ENCODE measurements at regions not wholly inside any gene's neighbourhood (a gene's known extent, or its start where the extent isn't known, plus 50 kb on each side); places are given as distances from the start of the nearest gene placed in this dataset.

DNA sequence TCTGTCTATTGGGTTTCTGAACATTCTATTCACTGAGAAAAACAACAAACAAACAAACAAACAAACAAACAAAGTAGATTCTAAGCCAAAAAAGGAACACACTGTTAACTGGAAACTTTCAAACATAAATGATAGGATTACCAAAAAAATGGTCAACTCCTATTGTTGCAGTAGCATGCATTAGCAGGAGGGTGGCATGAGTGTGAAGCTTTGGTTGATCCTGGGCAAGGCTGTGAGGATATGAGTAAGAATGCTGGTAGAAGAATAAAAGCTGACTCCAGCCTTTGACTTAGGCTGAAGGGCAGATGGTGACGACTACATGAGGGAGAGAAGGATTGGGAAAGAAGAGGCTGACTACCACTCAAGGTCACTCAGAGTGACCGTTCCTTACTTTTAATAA is 810.3 kb downstream of the VGLL3 start:
- peak; percentile 56 for DNase-seq (ENCODE audit: low read depth, low spot score)
- in situ Hi-C loops (cut with HindIII; ENCODE audit: low pct_unique_long_range_greater_than_20kb, low sequenced_read_pairs): no loop called here

DNA sequence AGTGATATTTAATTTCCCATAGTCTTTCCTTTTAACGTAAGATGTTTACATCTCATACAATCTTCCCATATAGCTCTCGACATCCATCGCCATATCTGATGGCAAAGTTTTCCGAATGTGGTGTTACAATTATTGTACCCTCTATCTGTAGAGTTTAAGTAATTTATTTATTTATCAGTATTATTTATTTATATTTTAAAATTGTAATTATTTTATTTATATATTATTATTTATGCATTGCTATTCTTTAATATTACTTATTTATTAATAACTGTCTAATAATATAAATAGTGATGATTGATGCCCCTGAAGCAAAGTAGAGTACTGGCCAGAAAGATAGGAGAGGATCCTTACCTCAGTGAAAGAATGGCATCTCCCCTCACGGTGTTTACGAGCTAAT is 812.9 kb downstream of the VGLL3 start:
- no peak for DNase-seq (ENCODE audit: low read depth, low spot score)
- in situ Hi-C loops (cut with HindIII; ENCODE audit: low pct_unique_long_range_greater_than_20kb, low sequenced_read_pairs): no loop called here

DNA sequence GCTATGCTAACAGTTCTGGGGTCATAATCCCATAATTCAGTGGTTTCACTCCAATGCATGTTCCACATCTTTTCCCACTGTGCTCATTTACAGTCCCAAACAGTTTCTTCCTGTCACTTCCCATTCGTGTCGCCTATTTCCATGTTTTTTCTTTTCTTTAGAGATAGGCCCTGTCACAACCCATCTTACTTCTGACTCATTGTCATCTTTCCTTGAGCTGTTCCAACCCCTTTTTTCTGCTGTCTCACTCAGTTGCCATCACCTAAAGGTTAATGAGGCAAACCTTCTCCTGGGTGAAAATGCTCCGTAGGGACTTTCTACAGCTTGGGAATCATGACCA is 814.5 kb downstream of the VGLL3 start:
- in situ Hi-C loops (cut with HindIII; ENCODE audit: low pct_unique_long_range_greater_than_20kb, low sequenced_read_pairs): no loop called here
- no peak for DNase-seq (ENCODE audit: low read depth, low spot score)

DNA sequence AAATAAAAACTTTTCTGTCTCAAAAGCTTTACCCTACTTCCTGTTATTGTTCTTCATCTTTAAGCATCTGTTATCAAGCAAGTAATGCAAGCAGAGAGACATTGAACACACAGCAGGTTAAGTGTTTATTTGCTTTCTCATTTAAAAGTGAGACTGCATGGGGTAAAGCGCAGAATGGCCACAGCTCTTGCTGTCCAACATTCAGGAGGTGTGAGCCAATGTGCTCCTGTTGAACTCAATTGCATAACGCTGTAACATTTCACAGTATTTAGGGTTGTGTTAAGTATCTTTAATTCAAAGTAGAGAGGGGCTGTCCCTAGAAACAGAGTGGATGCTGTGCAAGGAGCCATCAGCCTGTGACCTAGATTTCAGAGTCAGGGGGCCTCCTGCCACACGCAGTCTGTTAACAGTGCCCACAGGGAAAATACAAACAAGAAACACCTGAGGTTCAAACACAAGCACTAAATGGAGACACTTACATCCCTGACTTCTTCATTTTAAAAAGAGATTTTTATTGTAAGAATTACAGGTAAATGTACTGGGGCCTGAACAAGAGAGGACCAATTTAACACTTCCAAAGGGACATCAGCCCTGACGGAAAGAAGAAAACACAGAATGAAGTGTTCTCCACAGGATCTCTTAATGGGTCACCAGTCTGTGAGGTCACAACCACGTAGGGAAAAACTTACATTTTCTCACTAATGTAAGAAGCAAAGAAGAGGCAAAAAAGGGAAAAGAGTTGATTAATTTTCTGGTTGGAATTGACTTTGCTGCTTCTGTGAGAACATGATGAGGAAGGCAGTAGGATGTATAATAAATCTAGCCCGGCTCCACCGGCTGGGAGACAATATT is 815.1 kb downstream of the VGLL3 start:
- in situ Hi-C loops (cut with HindIII; ENCODE audit: low pct_unique_long_range_greater_than_20kb, low sequenced_read_pairs): no loop called here
- no peak for DNase-seq (ENCODE audit: low read depth, low spot score)

DNA sequence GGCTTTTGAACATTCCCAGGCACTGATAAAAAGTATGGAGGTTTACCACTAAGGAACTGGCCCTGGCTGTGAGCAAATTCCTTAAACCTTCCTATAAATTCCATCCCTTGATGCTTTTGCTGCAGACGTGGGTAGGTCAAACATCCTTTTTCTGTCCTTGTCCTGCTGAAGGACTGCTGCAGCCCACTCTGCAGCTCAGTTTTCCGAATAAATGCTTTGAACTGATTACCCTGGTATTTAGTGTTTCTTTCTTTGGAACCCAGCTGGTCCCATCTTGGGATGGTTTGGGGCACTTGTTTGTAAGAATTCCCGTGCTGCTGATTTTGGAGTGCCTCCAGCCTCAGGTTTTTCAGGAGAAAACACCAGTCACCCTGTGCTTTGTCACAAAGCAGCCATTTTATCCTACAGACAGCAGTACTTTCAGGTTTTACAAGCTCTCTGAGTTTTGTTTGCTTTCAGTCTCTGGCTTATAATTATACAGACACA is 815.9 kb downstream of the VGLL3 start:
- in situ Hi-C loops (cut with HindIII; ENCODE audit: low pct_unique_long_range_greater_than_20kb, low sequenced_read_pairs): no loop called here
- no peak for DNase-seq (ENCODE audit: low read depth, low spot score)

DNA sequence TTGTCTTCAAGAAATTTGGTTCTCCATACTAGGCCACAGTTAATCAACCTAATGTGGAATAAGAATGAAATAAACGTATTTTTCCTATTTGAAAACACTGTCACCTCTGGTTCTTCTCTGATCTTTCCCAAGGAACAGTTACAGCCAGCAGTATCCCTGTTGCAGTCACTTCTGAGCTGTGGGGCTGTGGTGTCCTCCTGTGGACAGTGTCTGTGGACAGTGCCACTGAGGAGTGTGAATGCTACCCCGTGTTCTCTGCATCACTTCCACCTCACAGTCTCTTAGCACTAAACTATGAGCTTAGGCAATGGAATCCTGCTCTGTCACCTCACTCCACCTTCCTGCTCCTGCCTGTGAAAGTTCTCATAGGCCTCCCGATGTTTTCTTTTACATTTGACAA is 817.5 kb downstream of the VGLL3 start:
- in situ Hi-C loops (cut with HindIII; ENCODE audit: low pct_unique_long_range_greater_than_20kb, low sequenced_read_pairs): no loop called here
- no peak for DNase-seq (ENCODE audit: low read depth, low spot score)

DNA sequence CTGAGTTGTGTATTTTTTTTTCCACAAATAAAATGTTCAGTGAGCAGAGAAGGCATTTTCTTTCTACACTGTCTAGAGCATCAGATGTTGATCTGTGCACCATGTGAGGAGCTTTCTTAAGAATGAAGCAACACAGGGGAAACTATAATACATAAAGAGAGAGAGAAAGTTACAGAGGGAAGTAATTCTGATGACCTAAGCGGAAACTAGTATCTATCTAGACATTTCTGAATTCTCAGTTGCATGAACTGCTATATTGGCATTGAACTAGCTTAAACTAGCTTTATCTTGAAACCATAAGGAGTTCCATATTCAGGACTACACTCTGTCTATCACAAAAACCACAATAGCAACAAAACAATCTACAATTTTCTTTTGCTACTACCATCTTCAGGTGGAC is 822.4 kb downstream of the VGLL3 start:
- in situ Hi-C loops (cut with HindIII; ENCODE audit: low pct_unique_long_range_greater_than_20kb, low sequenced_read_pairs): no loop called here
- no peak for DNase-seq (ENCODE audit: low read depth, low spot score)

DNA sequence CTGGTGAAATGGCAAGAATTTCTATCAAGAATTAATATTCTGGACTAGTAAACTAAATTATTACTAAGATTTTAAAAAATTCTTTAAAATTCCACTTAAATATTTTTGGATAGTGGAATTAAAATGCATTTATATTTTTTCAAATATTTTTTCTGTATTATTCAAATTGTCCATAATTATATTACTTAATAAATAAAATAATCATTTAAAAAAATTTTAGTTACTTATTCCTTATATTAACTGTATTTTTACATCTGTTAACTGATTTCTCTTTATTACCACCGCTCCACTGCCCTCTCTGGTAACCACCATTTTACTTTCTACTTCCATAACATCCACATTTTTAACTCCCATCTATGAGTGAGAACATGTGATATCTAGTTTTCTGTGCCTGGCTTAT is 828.4 kb downstream of the VGLL3 start:
- in situ Hi-C loops (cut with HindIII; ENCODE audit: low pct_unique_long_range_greater_than_20kb, low sequenced_read_pairs): no loop called here
- DNase-seq (ENCODE audit: low read depth, low spot score): no peak

DNA sequence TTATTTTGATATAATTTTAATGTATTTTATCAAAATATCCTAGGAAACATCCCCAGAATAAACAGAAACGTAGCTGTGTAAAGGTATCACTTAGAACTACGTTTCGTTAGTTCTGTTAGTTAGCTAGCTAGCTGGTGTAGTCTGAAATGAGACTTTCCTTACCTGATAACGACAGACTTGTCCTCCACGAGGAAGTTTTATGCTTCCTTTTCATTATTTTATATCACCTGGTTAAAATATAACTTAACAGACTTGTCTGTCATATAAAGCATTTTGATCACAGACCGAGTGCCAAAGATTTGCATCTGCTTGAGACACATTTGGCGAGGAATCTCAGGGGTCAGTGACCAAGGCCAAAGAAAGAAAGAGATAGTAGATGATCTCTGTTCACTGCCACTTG is 829.5 kb downstream of the VGLL3 start:
- in situ Hi-C loops (cut with HindIII; ENCODE audit: low pct_unique_long_range_greater_than_20kb, low sequenced_read_pairs): no loop called here
- DNase-seq (ENCODE audit: low read depth, low spot score): no peak

DNA sequence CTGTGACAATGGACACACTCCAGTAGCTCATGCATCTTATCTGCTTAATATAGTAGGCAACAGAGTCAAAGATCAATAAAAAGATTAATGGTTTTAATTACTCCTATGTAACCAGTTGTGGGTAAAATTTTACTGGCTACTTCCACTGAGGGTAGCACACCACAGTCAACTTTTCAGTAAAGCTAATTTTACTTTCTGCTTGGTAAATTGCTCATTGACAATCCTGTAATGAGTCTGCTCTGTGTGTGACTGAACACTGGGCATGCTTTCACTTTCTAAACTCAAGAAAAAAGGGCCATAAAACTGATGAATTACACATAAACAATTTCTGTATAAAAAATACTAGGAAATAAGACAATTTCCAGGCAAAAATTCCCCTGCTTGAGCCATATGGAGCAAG is 838.3 kb downstream of the VGLL3 start:
- in situ Hi-C loops (cut with HindIII; ENCODE audit: low pct_unique_long_range_greater_than_20kb, low sequenced_read_pairs): no loop called here
- DNase-seq (ENCODE audit: low read depth, low spot score): no peak

DNA sequence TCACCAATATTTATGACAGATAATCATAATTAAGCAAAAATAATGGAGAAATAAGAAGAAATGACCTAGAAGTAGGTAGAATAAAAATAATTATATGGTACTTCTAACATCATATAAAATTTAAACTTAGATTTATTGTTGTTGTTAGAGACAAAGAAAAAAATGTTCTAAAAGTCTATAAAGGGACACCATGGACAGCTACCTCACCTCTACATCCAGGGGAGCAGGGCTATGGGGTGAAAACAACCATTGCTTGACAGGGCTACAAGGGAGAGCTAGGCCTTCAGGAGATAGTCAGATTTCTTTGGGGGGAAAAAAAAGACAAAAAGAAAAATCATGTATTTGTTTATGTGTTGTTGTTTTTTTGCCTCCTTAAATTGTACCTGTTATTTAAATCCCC is 841.9 kb downstream of the VGLL3 start:
- no peak for DNase-seq (ENCODE audit: low read depth, low spot score)
- in situ Hi-C loops (cut with HindIII; ENCODE audit: low pct_unique_long_range_greater_than_20kb, low sequenced_read_pairs): no loop called here

DNA sequence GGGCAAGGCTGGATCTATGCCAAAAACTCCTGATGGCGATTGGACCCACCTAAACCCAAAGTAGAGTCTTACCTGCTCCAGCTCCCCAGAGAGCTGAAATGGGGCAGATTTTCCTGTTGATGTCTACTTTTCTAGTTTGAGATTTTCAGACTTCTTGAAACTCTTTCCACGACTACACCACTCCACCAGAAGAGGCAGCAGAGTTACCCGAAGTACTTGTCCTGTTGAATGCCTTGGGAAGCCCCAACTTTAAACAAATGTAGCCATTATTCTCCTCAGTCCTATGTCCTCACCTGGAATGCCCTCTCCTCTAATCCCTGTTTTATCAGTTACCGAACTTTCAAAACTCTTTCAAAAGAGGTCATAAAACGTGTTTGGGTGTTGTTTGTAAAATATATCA is 843.8 kb downstream of the VGLL3 start:
- in situ Hi-C loops (cut with HindIII; ENCODE audit: low pct_unique_long_range_greater_than_20kb, low sequenced_read_pairs): no loop called here
- DNase-seq (ENCODE audit: low read depth, low spot score): peak; percentile 33

DNA sequence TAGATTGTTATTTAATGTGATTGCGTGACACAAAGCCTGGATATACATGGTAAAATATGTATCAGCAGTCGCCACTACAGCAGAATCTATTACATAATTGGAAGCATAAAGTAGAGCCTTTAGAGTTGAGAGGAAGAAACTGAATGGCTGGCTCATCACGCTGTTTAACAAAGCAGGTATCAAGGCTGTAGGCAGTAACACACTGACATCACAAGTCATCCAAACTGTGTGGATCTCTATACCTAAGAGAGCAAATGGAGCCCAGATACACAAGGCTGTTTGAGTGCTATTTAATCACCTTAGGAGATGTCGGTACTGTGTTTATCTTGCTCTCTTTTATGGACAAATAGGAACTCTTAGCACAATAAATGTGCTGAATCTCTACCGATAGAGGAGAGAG is 864.4 kb downstream of the VGLL3 start:
- in situ Hi-C loops (cut with HindIII; ENCODE audit: low pct_unique_long_range_greater_than_20kb, low sequenced_read_pairs): no loop called here
- no peak for DNase-seq (ENCODE audit: low read depth, low spot score)

Small RNA genes in the stretch of these regions (small RNA-seq; reads per million reads assigned to genes)
- gene AC108706.1 (0 reads per million in 2 experiments), gene RNU6-1129P (0 reads per million in 2 experiments)

All from SK-MEL-5 (cell line).